NB4 (cell line): ENCODE measurements at regions not wholly inside any gene's neighbourhood (a gene's known extent, or its start where the extent isn't known, plus 50 kb on each side); places are given as distances from the start of the nearest gene placed in this dataset.

ENCODE experiments used
- CTCF ChIP-seq: IDR thresholded peaks from one replicate; pipeline ENCODE4 v1.5.1; 2012; ENCODE audit warnings: low read depth, low read length
- MAX ChIP-seq: IDR thresholded peaks from 2 replicates; pipeline ENCODE4 v1.6.1; 2011; ENCODE audit warnings: low read depth, low read length
- MYC ChIP-seq: IDR thresholded peaks from 2 replicates; pipeline ENCODE4 v1.6.1; 2011; ENCODE audit warnings: low read depth, low read length
- POLR2A ChIP-seq: IDR thresholded peaks from 2 replicates; pipeline ENCODE4 v1.6.1; 2011; ENCODE audit warnings: mild to moderate bottlenecking; ENCODE audit not compliant: insufficient read length; ENCODE audit errors: extremely low read depth

GRCh38 chrX:9141496-9141895 is 107.6 kb upstream of the FAM9B start:
- TF ChIP-seq CTCF (no peak), POLR2A (no peak), MAX (no peak), MYC (no peak)
